ENCODE measurements at regions not wholly inside any gene's neighbourhood (a gene's known extent, or its start where the extent isn't known, plus 50 kb on each side); places are given as distances from the start of the nearest gene placed in this dataset.

DNA sequence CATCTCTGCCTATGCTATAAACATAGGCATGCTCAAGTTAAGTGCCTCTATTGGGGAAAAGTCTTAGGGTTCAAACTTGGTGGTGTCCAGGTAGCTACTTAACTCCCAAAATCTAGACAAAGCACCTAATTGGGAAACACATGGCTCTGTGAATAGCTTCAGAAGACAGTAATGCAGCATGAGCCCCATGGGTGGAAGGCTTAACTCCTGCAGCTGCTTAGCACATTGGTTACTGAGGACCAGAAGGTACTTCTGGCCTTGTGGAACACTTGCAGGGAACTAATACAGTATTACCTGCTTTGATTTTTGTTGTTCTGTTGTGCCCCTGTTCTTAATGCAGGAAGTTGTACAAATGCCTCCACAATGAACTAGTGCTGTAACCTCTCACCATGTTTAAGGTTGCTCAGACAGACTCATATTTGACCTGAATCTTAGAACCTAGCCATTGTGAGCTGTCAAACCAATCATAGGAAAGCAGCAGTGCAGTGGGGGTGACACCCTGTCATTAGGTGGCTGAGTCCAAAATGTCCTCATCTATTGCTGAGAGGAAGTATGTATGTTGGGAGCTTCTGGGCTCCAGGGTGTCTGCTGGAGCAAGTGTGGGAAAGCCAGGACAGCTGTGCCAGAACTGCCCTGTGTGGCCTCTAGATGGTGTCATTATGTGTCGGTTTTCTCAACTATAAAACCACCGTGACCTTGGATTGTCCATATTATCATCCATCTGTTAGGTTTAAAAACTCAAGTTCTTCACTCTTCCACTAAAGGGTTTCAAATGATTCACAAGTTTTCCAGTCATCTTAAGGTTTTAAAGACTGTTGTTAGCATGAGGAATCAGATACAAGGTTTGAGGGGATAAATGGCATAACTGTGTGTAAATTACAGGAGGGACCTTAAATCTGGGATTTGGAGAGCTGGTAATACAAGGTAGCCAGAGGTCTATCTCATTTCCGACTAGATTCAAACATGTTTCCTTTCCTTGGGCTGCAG, 69.9 kb upstream of the WDR1 start:
- Histone ChIP-seq H3K9me3 (no peaks in the 10 kb centered on the region), H3K4me1 (peaks cover 0 to 23% (median 0%) of the 10 kb centered on the region in 6 donors), H3K36me3 (no peaks in the 10 kb centered on the region), H3K4me3 (no peak overlapping the region), H3K27me3 (replicated peaks in 1 of 7) (no peaks in the 10 kb centered on the region), H3K27ac (no peak overlapping the region)
- DNase-seq, result no peak
- 30 to 54% (median 42%) methylated on average over 3 of the region's 3 CpGs for WGBS, 5 donors
- TF ChIP-seq POLR2AphosphoS5 (IDR thresholded peaks at IDR 0.05), result no peak
- no peak for TF ChIP-seq POLR2A (IDR thresholded peaks at IDR 0.05)
- intact Hi-C loops (cut with DNase I; ENCODE audit: low total_unique reads), result no loop called here

DNA sequence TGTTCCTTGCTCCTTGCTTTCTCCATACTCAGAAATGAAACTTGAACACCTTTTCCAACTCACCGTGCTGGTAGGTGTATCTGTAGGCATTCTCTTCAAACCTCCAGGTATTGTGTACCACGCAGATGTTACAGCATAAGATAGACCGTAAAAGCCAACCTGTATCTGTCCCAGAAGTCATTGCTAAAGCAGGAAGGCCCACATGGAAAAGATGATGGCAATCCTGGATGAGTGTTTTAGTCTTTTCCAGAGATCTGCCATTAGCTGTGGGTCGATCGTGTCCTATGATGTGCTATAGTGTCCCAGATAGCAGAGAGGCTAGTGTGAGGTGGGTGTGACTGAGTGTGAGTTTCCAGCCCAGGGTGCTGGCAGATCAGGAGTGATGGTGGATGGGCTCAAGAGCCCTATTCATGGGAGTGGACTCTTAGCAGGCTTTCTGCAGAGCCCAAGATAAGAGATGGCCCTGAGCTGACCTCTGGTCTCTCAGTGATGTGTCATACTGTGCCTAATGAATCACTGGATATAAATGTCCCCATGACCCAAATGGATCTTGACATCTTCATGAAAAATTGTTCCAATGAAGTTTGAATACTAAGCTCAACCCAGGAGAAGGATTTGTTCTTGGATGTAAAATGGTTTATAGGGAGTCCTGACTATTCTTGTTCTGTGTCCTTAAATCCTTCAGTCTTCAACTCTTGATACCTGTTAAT, 69.1 kb upstream of the WDR1 start:
- intact Hi-C loops (cut with DNase I; ENCODE audit: low total_unique reads), result no loop called here
- Histone ChIP-seq H3K27me3 (replicated peaks in 1 of 7) (no peaks in the 10 kb centered on the region), H3K27ac (no peak overlapping the region), H3K4me3 (no peak overlapping the region), H3K4me1 (peaks cover 0 to 29% (median 3%) of the 10 kb centered on the region in 6 donors), H3K9me3 (no peaks in the 10 kb centered on the region), H3K36me3 (no peaks in the 10 kb centered on the region)
- DNase-seq, result no peak
- TF ChIP-seq POLR2A (IDR thresholded peaks at IDR 0.05) (no peak), POLR2AphosphoS5 (IDR thresholded peaks at IDR 0.05) (no peak)
- TF ChIP-seq, protein P1, sequence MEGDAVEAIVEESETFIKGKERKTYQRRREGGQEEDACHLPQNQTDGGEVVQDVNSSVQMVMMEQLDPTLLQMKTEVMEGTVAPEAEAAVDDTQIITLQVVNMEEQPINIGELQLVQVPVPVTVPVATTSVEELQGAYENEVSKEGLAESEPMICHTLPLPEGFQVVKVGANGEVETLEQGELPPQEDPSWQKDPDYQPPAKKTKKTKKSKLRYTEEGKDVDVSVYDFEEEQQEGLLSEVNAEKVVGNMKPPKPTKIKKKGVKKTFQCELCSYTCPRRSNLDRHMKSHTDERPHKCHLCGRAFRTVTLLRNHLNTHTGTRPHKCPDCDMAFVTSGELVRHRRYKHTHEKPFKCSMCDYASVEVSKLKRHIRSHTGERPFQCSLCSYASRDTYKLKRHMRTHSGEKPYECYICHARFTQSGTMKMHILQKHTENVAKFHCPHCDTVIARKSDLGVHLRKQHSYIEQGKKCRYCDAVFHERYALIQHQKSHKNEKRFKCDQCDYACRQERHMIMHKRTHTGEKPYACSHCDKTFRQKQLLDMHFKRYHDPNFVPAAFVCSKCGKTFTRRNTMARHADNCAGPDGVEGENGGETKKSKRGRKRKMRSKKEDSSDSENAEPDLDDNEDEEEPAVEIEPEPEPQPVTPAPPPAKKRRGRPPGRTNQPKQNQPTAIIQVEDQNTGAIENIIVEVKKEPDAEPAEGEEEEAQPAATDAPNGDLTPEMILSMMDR (IDR thresholded peaks at IDR 0.05 in 8 of 11, conservative IDR thresholded peaks at IDR 0.05 in 3 of 11), result no peak
- 80 to 91% (median 87%) methylated on average over 5 of the region's 5 CpGs for WGBS, 5 donors

DNA sequence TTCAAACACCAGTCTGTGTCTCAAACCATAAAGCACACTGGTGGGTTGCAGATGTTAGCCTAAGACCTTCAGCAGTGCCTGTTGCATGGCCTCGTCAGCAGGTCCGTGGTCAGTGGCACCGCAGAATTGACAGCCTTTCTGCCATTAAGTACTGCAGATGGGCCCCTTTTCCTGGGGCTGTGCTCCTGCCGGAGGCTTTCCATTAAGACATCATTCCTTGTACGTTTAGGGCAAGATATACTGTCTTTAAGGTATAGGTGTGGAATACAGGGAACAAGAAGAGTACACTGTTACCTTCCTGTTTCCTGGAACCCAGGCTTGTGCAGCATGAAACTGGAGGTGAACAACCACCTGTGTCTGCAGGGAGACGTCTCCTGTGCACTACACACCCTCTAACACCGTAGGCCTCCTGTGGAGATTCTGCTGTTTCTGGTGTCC, 67.9 kb upstream of the WDR1 start:
- no peaks in the 10 kb centered on the region for H3K9me3 ChIP-seq
- no peak overlapping the region for H3K27ac ChIP-seq
- no peak for TF ChIP-seq POLR2AphosphoS5 (IDR thresholded peaks at IDR 0.05)
- TF ChIP-seq, protein P1 (IDR thresholded peaks at IDR 0.05 in 8 of 11, conservative IDR thresholded peaks at IDR 0.05 in 3 of 11), result no peak
- TF ChIP-seq POLR2A (IDR thresholded peaks at IDR 0.05), result no peak
- peaks cover 0 to 29% (median 3%) of the 10 kb centered on the region in 6 donors for H3K4me1 ChIP-seq
- no peaks in the 10 kb centered on the region for H3K36me3 ChIP-seq
- H3K27me3 ChIP-seq (replicated peaks in 1 of 7), result no peaks in the 10 kb centered on the region
- no peak overlapping the region for H3K4me3 ChIP-seq
- WGBS, 5 donors, result 56 to 79% (median 59%) methylated on average over 7 of the region's 7 CpGs
- DNase-seq, result no peak
- intact Hi-C loops (cut with DNase I; ENCODE audit: low total_unique reads), result no loop called here

GRCh38 chr4:10184041-10184440, 67.4 kb upstream of the WDR1 start:
- Histone ChIP-seq H3K27me3 (replicated peaks in 1 of 7) (no peaks in the 10 kb centered on the region), H3K36me3 (no peaks in the 10 kb centered on the region), H3K4me3 (no peak overlapping the region), H3K4me1 (peaks cover 0 to 29% (median 3%) of the 10 kb centered on the region in 6 donors), H3K27ac (peak overlapping the region in 2 of 8 donors; percentile 56 to 89), H3K9me3 (no peaks in the 10 kb centered on the region)
- DNase-seq, result no peak
- intact Hi-C loops (cut with DNase I; ENCODE audit: low total_unique reads), result no loop called here
- TF ChIP-seq, protein P1 (IDR thresholded peaks at IDR 0.05 in 8 of 11, conservative IDR thresholded peaks at IDR 0.05 in 3 of 11), result no peak
- no peak for TF ChIP-seq POLR2AphosphoS5 (IDR thresholded peaks at IDR 0.05)
- TF ChIP-seq POLR2A (IDR thresholded peaks at IDR 0.05), result no peak
- 27 to 51% (median 36%) methylated on average over 5 of the region's 5 CpGs for WGBS, 5 donors

Measured in spleen (tissue), 11 donors.